ENCODE measurements at regions not wholly inside any gene's neighbourhood (a gene's known extent, or its start where the extent isn't known, plus 50 kb on each side); places are given as distances from the start of the nearest gene placed in this dataset.

DNA sequence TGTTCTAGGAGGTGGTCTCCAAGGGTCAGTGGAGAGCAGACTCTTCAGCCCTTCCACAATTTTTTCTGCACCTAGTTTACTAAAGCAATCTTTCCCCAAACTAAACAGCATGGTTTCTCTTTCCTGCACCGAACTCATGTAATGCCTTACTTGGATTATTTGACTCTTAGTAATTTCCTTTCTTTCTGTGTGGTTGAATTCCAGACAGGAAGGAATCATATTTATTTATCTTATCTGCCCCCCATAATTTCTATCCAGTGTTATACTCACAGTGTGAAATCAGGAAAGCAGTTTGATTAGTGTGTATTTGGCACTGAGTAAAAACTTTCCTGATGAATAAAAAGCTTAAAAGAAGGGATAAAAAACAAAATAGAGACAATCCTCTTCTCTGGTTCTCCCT, 140.3 kb upstream of the STMND1 start:
- DNase-seq, result no peak
- no peak for TF ChIP-seq GATA1 (IDR thresholded peaks at IDR 0.05; ENCODE audit: low read depth, low read length)
- TF ChIP-seq POLR2A (IDR thresholded peaks at IDR 0.05; ENCODE audit: low read length), result no peak

DNA sequence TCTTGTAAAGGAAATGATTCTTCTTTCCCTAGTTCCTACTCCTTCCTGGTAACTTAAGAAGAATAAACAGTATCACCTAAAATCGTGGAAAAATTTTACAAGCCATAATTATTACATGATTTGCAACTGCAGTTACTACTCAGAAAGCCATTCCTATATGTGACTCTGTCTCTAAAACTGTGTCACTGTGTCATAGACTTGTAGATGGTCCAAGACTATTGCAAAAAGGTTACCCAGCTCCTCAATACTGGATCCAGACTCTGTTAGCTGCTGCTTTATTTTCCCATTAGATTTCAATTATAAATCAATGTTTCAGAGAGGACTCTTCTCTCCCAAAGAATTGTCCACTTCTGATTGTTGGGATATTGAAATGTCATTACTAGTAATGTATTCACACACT, 142.1 kb upstream of the STMND1 start:
- TF ChIP-seq GATA1 (IDR thresholded peaks at IDR 0.05; ENCODE audit: low read depth, low read length), result no peak
- TF ChIP-seq POLR2A (IDR thresholded peaks at IDR 0.05; ENCODE audit: low read length), result no peak
- no peak for DNase-seq

DNA sequence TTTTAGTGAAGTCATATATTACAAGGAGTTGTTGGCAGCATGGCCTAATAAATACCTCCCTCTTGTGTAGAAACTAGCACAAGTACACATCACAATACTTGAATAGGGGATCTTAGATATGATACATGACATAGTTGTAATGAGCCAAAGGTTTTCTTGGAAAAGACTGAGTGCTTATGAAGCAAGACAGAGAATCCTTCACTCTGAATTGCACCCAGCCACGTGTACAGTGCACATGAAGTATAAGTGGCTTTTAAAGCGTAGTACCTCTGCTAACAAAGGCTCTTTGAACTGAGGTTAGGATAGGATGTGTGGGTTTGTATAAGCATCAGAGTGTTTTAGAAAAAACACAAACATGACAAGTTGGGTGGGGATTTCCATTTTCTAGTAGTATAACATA, 145.5 kb upstream of the STMND1 start:
- no peak for DNase-seq
- TF ChIP-seq GATA1 (IDR thresholded peaks at IDR 0.05; ENCODE audit: low read depth, low read length), result no peak
- TF ChIP-seq POLR2A (IDR thresholded peaks at IDR 0.05; ENCODE audit: low read length), result no peak

DNA sequence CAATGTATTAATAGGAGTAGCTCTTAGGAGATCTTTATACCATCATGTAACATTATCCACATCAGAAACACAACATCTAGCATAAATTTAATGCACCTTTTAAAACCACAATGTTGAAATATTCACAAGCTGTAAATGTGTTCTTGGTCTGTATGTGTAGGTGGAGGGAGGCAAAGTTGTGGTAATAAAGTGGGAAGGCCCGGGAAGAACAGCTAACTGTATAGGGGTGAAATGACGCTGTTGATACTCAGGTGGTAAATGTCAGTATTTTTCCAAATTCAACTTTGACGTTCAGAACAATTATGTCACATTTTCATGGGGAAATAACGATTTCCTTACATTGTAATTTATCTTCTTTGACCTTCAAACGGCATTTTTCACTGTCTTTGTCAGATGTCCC, 146.0 kb upstream of the STMND1 start:
- TF ChIP-seq POLR2A (IDR thresholded peaks at IDR 0.05; ENCODE audit: low read length) (no peak), GATA1 (IDR thresholded peaks at IDR 0.05; ENCODE audit: low read depth, low read length) (no peak)
- DNase-seq, result no peak

DNA sequence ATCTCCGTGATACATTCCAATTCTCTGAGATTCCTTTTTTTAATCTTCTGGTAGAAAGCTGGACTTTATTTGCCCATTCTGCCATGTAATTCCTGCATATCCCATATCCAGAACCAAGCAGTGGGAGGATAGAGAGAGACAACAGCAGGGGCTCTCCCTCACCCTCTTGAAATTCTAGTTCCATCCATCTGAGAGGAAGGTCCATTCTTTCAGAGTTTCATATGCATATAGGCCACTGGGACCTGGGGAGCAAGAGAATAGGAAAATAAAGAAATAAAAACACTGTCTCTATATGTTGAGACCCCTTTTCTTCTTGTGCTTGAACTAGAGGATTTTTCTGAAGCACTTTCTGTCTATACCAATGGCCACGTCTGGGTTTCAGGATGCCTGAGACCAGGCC, 147.9 kb upstream of the STMND1 start:
- DNase-seq, result no peak
- TF ChIP-seq GATA1 (IDR thresholded peaks at IDR 0.05; ENCODE audit: low read depth, low read length) (no peak), POLR2A (IDR thresholded peaks at IDR 0.05; ENCODE audit: low read length) (no peak)

DNA sequence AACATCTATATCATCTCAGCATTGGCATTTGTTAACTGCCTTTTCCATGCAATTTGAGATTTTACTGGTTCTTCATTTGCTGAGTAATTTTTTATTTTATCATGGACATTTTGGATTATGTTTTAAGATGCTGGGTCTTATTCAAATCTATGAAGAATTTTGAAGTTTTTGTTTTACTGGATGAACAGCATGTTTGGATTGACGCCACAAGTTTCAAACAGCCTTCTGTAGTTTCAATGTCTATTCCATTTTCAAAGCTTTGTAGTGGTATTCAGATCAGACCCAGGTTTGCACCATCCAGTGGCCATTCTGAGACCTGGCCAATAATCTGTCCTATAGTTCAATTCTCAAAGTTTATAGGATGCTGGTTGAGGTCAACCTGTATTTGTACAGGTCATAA, 148.4 kb upstream of the STMND1 start:
- DNase-seq, result no peak
- no peak for TF ChIP-seq POLR2A (IDR thresholded peaks at IDR 0.05; ENCODE audit: low read length)
- no peak for TF ChIP-seq GATA1 (IDR thresholded peaks at IDR 0.05; ENCODE audit: low read depth, low read length)

DNA sequence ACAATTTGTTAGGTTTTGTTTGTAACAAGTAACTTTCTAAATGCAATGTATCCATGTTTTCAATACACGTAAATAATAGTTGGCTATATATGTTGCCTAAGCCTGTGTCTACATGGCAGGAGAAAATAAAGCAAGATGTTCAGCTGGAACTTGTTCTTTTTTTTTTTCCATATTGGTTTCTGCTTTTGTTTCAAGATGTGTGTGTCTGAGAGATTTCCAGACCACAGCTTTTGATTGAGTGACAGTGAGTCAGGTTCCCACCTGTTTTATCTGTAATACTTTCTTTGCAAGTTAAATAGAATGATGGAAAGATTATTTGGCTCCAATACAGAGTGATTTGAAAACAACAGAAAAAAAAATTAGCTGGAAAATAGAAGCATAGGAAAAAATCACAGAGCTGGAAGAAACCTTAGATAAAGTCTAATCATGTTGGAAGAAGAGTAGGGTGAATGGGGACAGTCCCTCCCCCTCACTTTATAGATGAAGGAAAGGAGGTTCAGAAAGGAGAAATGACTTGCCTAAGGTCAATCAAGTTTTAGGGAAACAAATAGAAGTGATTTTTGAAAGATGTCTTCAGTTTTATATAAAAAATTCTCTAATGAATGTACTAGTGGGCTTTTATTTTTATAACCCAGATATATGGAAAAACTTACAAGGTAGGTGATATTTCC, 150.9 kb upstream of the STMND1 start:
- no peak for DNase-seq
- TF ChIP-seq POLR2A (IDR thresholded peaks at IDR 0.05; ENCODE audit: low read length), result no peak

DNA sequence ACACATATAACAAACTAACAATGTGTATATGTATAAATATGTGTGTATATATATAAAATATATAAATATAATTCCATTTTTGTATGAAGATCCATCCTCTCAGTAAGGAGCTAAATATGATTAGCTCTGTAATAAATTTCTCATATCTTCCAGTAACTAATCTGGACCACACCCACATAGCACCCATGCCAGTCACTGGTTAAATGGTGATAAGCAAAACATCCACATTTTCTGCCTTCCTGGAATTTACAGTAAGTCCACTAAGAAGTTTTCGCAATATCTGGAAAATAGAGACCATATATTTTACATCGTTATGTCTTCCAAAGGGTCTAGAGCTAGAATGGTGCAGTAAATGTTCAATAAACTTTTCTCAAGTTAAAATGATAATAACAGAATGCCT, 151.5 kb upstream of the STMND1 start:
- DNase-seq, result peak; percentile 10 to 24
- TF ChIP-seq GATA1 (IDR thresholded peaks at IDR 0.05; ENCODE audit: low read depth, low read length) (no peak), POLR2A (IDR thresholded peaks at IDR 0.05; ENCODE audit: low read length) (no peak)

DNA sequence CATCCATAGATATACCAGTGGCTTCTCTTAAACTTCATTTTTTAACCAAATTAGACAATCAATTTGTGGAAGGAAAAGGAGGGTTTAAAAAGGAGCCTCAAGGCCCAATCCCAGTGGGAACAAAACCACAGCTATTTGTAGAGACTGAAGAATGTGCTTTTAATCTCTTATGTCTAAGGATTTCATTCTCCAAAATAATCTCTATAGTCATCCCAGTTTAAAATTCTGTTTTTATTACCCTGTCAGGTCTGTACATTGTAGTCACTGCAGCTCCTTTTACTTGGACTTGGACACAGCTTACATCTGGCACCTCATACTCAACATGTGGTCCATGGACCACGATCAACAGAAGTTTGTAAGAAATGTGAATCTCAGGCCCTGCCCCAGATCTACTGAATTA, 152.1 kb upstream of the STMND1 start:
- no peak for TF ChIP-seq GATA1 (IDR thresholded peaks at IDR 0.05; ENCODE audit: low read depth, low read length)
- no peak for TF ChIP-seq POLR2A (IDR thresholded peaks at IDR 0.05; ENCODE audit: low read length)
- DNase-seq, result no peak

DNA sequence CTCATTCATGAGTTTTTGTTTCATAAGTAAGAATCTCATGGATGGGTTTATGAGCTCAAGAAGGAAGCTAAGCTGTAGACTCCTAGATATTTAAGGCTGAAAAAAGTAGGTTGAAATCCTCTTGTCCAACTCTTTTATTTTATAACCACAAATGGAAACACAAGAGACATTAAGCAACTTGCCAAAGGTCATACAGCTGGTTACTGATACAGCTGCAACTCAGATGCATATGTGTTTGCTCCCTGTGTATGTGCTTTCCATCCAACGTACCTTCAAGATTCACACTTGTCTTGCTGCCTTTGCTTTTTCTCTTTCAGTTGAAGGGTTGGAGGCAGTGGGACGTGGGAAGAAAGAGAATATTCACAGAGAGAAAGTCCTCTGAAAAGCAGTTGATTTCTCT, 153.5 kb upstream of the STMND1 start:
- TF ChIP-seq POLR2A (IDR thresholded peaks at IDR 0.05; ENCODE audit: low read length) (no peak), GATA1 (IDR thresholded peaks at IDR 0.05; ENCODE audit: low read depth, low read length) (no peak)
- DNase-seq, result no peak

DNA sequence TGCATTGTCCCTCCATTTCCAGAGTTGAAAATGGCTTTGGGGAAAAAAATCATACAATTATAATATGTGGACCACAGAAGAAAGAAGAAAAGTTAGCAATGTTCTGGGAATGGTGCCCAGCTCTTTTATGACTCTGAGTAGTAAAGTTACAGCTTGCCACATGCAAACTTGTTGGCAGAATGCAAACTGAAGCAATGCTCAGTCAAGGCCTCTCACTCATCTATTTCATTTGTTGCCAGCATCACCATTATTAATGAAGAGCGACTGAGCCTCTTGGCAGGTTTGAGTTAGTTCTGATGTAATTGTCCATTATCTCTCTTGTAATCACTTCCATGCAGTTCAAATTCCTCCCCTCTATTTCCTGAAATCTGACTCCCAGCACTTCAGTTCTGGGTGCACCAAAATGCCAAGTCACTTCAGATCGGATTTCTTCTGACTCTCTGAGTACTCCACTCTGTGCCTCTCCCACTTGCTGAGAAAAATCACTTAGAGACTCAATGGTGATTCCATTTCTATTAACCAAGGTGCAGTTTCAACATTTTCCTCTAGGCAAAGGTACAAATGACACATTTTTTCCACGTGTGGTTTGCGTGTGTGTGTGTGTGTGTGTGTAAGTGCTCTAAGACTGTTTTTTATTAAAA, 154.4 kb upstream of the STMND1 start:
- TF ChIP-seq POLR2A (IDR thresholded peaks at IDR 0.05; ENCODE audit: low read length) (no peak), GATA1 (IDR thresholded peaks at IDR 0.05; ENCODE audit: low read depth, low read length) (no peak)
- DNase-seq, result no peak

DNA sequence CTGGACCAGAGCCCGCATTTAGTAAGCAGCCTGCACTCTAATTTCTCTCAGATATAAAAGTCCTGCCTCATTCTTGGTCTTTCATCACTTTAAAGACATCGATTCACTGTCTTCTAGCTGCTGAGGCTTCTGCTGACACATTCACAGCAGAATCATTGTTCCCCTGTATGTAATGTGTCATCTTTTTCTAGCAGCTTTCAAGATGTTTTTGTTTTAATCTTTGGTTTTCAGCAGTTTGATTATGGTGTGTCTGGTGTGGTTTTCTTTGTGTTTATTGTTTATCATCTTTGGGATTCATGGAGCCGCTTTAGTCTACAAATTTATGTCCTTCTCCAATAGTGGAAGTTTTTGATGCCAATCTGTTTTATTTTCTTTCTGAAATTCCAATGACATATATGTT, 157.3 kb upstream of the STMND1 start:
- no peak for DNase-seq
- TF ChIP-seq POLR2A (IDR thresholded peaks at IDR 0.05; ENCODE audit: low read length) (no peak), GATA1 (IDR thresholded peaks at IDR 0.05; ENCODE audit: low read depth, low read length) (no peak)

DNA sequence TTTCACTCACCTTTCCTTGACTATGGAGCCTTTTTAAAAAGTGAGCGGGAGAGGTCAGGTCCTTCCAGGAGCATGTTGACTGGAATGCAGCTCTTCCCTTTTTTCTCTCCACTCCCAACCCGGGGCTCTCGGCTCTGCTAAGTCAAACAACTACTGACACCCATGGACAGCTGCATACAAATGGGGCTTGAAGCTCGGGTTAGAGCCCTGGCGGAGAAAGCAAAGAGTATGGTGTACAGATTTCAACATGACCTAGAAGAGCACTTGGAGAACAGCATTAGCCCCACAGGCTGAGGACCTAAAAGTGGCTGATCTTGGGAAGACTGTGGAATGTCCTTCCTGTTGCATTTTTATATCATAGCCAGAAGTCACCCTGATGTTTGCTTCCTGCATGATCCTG, 162.0 kb upstream of the STMND1 start:
- TF ChIP-seq GATA1 (IDR thresholded peaks at IDR 0.05; ENCODE audit: low read depth, low read length), result no peak
- TF ChIP-seq POLR2A (IDR thresholded peaks at IDR 0.05; ENCODE audit: low read length), result no peak
- DNase-seq, result no peak

DNA sequence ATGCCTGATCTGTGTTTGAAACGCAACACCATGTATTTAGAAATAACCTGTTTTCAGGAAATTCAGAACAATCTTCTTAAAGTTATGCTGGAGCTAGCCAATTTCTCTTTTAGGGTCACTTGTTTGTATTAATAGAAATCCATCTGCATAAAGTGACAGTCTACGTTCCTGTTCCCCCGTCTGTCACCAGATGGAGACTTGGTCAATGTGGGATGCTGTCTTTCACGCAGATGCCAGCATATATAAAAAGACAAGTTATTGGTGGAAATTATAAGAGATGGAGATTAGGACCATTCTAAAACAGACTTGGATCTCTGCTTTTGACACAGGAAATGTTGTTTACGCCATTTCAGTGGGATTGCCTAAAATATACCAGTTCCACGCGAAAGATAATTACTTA, 162.5 kb upstream of the STMND1 start:
- TF ChIP-seq GATA1 (IDR thresholded peaks at IDR 0.05; ENCODE audit: low read depth, low read length) (no peak), POLR2A (IDR thresholded peaks at IDR 0.05; ENCODE audit: low read length) (no peak)
- no peak for DNase-seq

DNA sequence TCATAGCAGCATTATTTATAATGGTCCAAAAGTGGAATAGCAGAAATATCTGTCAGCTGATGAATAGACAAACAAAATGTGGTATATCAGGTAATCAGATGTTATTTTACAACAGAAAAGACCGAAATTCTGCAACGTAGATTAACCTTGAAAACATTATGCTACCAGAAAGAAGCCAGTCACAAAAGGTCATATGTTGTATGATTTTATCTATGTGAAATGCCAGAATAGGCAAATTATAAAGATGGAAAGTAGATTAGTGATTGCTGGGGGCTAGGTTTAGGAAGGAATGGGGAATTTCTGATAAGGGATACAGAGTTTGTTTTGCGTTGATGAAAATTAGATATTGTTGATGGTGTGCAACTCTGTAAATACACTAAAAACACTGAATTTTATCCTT, 165.0 kb upstream of the STMND1 start:
- TF ChIP-seq POLR2A (IDR thresholded peaks at IDR 0.05; ENCODE audit: low read length) (no peak), GATA1 (IDR thresholded peaks at IDR 0.05; ENCODE audit: low read depth, low read length) (no peak)
- DNase-seq, result no peak

All from erythroblast (primary cell).